KMS-11 (cell line): ENCODE measurements at regions not wholly inside any gene's neighbourhood (a gene's known extent, or its start where the extent isn't known, plus 50 kb on each side); places are given as distances from the start of the nearest gene placed in this dataset.

ENCODE experiments used
- H2AFZ ChIP-seq: fragments of 200-600 bp; sonication (generic); 2 replicates; pipeline ENCODE4 v1.6.1; 2016; ENCODE audit warnings: antibody characterized with exemption, mixed run types, low read depth
- H3K27ac ChIP-seq: fragments of 200-600 bp; sonication (generic); 2 replicates; pipeline ENCODE4 v1.6.1; 2016; ENCODE audit warnings: mild to moderate bottlenecking, mixed run types
- H3K27me3 ChIP-seq: fragments of 200-600 bp; sonication (generic); 2 replicates; pipeline ENCODE4 v1.6.1; 2017; ENCODE audit warnings: mild to moderate bottlenecking, low read depth, mixed run types, moderate library complexity; ENCODE audit not compliant: insufficient read depth
- H3K36me3 ChIP-seq: fragments of 200-600 bp; sonication (generic); 2 replicates; pipeline ENCODE4 v1.6.1; 2017; ENCODE audit warnings: mild to moderate bottlenecking, mixed run types; ENCODE audit not compliant: insufficient read depth
- H3K4me1 ChIP-seq: fragments of 200-600 bp; sonication (generic); 2 replicates; pipeline ENCODE4 v1.6.1; 2016; ENCODE audit warnings: mild to moderate bottlenecking, low read depth, mixed run types; ENCODE audit not compliant: poor library complexity, severe bottlenecking
- H3K4me2 ChIP-seq: fragments of 200-600 bp; sonication (generic); 2 replicates; pipeline ENCODE4 v1.7.0; 2016; ENCODE audit warnings: mild to moderate bottlenecking, mixed run types
- H3K4me3 ChIP-seq: fragments of 200-600 bp; sonication (generic); IDR thresholded peaks from 2 replicates; pipeline ENCODE4 v1.6.1; 2017; ENCODE audit warnings: low read depth, low read length, mixed read lengths; ENCODE audit not compliant: insufficient read depth
- H3K79me2 ChIP-seq: fragments of 200-600 bp; sonication (generic); 2 replicates; pipeline ENCODE4 v1.6.1; 2016; ENCODE audit warnings: low read depth, mixed run types; ENCODE audit not compliant: insufficient read depth
- H3K9ac ChIP-seq: fragments of 200-600 bp; sonication (generic); 2 replicates; pipeline ENCODE4 v1.6.1; 2016; ENCODE audit warnings: mild to moderate bottlenecking, mixed run types
- H4K20me1 ChIP-seq: fragments of 200-600 bp; sonication (generic); 2 replicates; pipeline ENCODE4 v1.6.1; 2016; ENCODE audit warnings: mild to moderate bottlenecking, mixed run types; ENCODE audit not compliant: insufficient read depth
- TF ChIP-seq, protein P1 (sequence below): fragments of 200-600 bp; sonication (generic); conservative IDR thresholded peaks from 2 replicates; pipeline ENCODE4 v1.6.1; 2017; ENCODE audit warnings: low read depth, mild to moderate bottlenecking, antibody characterized with exemption, low read length, moderate library complexity, mixed read lengths

- H3K4me1 ChIP-seq, result no peaks in the 10 kb centered on the region
- H4K20me1 ChIP-seq, result no peaks in the 10 kb centered on the region
- H3K4me3 ChIP-seq, result no peak overlapping the region
- no peak overlapping the region for H2AFZ ChIP-seq
- no peaks in the 10 kb centered on the region for H3K79me2 ChIP-seq
- H3K27me3 ChIP-seq, result no peaks in the 10 kb centered on the region
- H3K36me3 ChIP-seq, result no peaks in the 10 kb centered on the region
- TF ChIP-seq, protein P1, sequence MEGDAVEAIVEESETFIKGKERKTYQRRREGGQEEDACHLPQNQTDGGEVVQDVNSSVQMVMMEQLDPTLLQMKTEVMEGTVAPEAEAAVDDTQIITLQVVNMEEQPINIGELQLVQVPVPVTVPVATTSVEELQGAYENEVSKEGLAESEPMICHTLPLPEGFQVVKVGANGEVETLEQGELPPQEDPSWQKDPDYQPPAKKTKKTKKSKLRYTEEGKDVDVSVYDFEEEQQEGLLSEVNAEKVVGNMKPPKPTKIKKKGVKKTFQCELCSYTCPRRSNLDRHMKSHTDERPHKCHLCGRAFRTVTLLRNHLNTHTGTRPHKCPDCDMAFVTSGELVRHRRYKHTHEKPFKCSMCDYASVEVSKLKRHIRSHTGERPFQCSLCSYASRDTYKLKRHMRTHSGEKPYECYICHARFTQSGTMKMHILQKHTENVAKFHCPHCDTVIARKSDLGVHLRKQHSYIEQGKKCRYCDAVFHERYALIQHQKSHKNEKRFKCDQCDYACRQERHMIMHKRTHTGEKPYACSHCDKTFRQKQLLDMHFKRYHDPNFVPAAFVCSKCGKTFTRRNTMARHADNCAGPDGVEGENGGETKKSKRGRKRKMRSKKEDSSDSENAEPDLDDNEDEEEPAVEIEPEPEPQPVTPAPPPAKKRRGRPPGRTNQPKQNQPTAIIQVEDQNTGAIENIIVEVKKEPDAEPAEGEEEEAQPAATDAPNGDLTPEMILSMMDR, result no peak
- no peak overlapping the region for H3K27ac ChIP-seq
- no peak overlapping the region for H3K4me2 ChIP-seq
- no peak overlapping the region for H3K9ac ChIP-seq
These were observed 133.5 kb upstream of the DAP start for GRCh38 chr5:10894445-10895054.

DNA sequence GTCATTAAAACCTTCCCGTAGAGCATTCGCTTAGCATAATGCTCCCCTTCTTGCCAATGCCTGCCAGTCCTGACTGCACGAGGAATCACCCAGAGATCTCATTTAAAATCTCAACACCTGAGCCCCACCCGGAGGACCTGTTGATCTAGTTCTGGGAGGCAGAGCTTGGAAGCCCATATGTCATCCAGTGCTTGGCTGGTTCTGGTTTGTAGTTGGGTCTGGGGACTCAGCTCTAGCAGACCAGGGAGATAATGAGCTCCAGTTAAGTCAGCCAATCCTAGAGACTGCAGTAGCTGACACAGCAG is 131.8 kb upstream of the DAP start:
- H3K9ac ChIP-seq, result no peak overlapping the region
- no peak overlapping the region for H3K27ac ChIP-seq
- no peaks in the 10 kb centered on the region for H4K20me1 ChIP-seq
- H3K4me2 ChIP-seq, result no peak overlapping the region
- TF ChIP-seq, protein P1, result no peak
- H3K4me3 ChIP-seq, result no peak overlapping the region
- no peaks in the 10 kb centered on the region for H3K36me3 ChIP-seq
- H3K27me3 ChIP-seq, result no peaks in the 10 kb centered on the region
- H3K4me1 ChIP-seq, result no peaks in the 10 kb centered on the region
- H3K79me2 ChIP-seq, result no peaks in the 10 kb centered on the region
- no peak overlapping the region for H2AFZ ChIP-seq

- H3K79me2 ChIP-seq, result no peaks in the 10 kb centered on the region
- H3K4me3 ChIP-seq, result no peak overlapping the region
- no peaks in the 10 kb centered on the region for H4K20me1 ChIP-seq
- H3K27ac ChIP-seq, result no peak overlapping the region
- H3K4me2 ChIP-seq, result no peak overlapping the region
- H3K36me3 ChIP-seq, result no peaks in the 10 kb centered on the region
- TF ChIP-seq, protein P1, result no peak
- H3K9ac ChIP-seq, result no peak overlapping the region
- H2AFZ ChIP-seq, result no peak overlapping the region
- no peaks in the 10 kb centered on the region for H3K27me3 ChIP-seq
- H3K4me1 ChIP-seq, result no peaks in the 10 kb centered on the region
These were observed 131.3 kb upstream of the DAP start for GRCh38 chr5:10892147-10892910.

DNA sequence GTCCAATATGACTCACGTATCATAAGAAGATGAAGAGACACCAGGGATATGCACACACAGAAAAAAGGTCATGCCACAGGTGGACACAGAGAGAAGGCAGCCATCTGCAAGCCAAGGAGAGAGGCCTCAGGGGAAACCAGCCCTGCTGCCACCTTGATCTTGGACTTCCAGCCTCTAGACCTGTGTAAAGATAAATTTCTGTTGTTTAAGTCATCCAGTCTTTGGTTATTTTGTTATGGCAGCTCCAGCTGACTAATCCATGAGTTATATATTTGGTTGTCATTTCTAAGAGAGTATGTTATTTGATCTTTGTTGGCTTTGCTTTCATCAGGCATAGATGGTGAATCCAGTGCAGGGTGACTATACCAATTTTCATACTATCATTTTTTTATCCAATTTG is 130.2 kb upstream of the DAP start:
- Histone ChIP-seq H3K4me3 (no peak overlapping the region), H3K79me2 (no peaks in the 10 kb centered on the region), H3K4me1 (no peaks in the 10 kb centered on the region), H3K9ac (no peak overlapping the region), H3K4me2 (no peak overlapping the region), H3K27me3 (no peaks in the 10 kb centered on the region), H2AFZ (no peak overlapping the region), H4K20me1 (no peaks in the 10 kb centered on the region), H3K36me3 (no peaks in the 10 kb centered on the region), H3K27ac (no peak overlapping the region)
- TF ChIP-seq, protein P1, result no peak
